NCI-H524 treated with DMSO at 0.1 percent for 48 hours (cell line): ENCODE measurements at regions not wholly inside any gene's neighbourhood (a gene's known extent, or its start where the extent isn't known, plus 50 kb on each side); places are given as distances from the start of the nearest gene placed in this dataset.

ENCODE experiments used
- DNase-seq: peaks from one replicate; lab custom pipeline; 2025; lab: John Stamatoyannopoulos, UW

- no peak for DNase-seq
Measured at GRCh38 chrX:148363471-148364235, 136.8 kb upstream of the AFF2 start.

- DNase-seq: no peak
Measured at GRCh38 chrX:148365233-148365632, 135.2 kb upstream of the AFF2 start.

- no peak for DNase-seq
Measured at GRCh38 chrX:148371291-148371690, 129.1 kb upstream of the AFF2 start.

GRCh38 chrX:148372925-148373324 is 127.5 kb upstream of the AFF2 start:
- DNase-seq: no peak

GRCh38 chrX:148376342-148376741 is 124.1 kb upstream of the AFF2 start:
- DNase-seq: no peak

- no peak for DNase-seq
Measured at GRCh38 chrX:148380107-148380506, 120.3 kb upstream of the AFF2 start.

GRCh38 chrX:148380650-148381561 is 119.5 kb upstream of the AFF2 start:
- no peak for DNase-seq

GRCh38 chrX:148381603-148382002 is 118.8 kb upstream of the AFF2 start:
- no peak for DNase-seq

GRCh38 chrX:148382983-148383382 is 117.4 kb upstream of the AFF2 start:
- DNase-seq: no peak

GRCh38 chrX:148385471-148385870 is 114.9 kb upstream of the AFF2 start:
- DNase-seq: no peak

- DNase-seq: no peak
Measured at GRCh38 chrX:148389629-148390028, 110.8 kb upstream of the AFF2 start.

- DNase-seq: no peak
Measured at GRCh38 chrX:148412006-148412405, 88.4 kb upstream of the AFF2 start.

GRCh38 chrX:148416142-148416541 is 84.3 kb upstream of the AFF2 start:
- no peak for DNase-seq

GRCh38 chrX:148416931-148417330 is 83.5 kb upstream of the AFF2 start:
- no peak for DNase-seq

- no peak for DNase-seq
Measured at GRCh38 chrX:148417934-148418333, 82.5 kb upstream of the AFF2 start.

- DNase-seq: no peak
Measured at GRCh38 chrX:148422526-148422925, 77.9 kb upstream of the AFF2 start.

- DNase-seq: no peak
Measured at GRCh38 chrX:148424570-148424969, 75.8 kb upstream of the AFF2 start.

- DNase-seq: no peak
Measured at GRCh38 chrX:148426467-148426866, 74.0 kb upstream of the AFF2 start.

GRCh38 chrX:148441387-148441786 is 59.0 kb upstream of the AFF2 start:
- no peak for DNase-seq

GRCh38 chrX:148443216-148443615 is 57.2 kb upstream of the AFF2 start:
- no peak for DNase-seq

- DNase-seq: no peak
Measured at GRCh38 chrX:148448686-148449085, 51.7 kb upstream of the AFF2 start.
